CD4-positive, alpha-beta memory T cell (primary cell): ENCODE measurements at regions not wholly inside any gene's neighbourhood (a gene's known extent, or its start where the extent isn't known, plus 50 kb on each side); places are given as distances from the start of the nearest gene placed in this dataset.

Source experiments
- CTCF ChIA-PET: fragments of 350-600 bp; sonication (Branson Sonifier 250); formaldehyde crosslinking; loops from one replicate; lab custom pipeline; 2021; ENCODE audit warnings: inconsistent platforms; ENCODE audit not compliant: partially characterized antibody; lab: Charles Lee
- POLR2A ChIA-PET: fragments of 350-600 bp; sonication (Branson Sonifier 250); formaldehyde crosslinking; loops from one replicate; lab custom pipeline; 2021; ENCODE audit not compliant: partially characterized antibody; lab: Charles Lee
- DNase-seq, 5 donors: peaks; one replicate each; pipeline versions ENCODE4 v3.0.0 to v3.0.0-alpha.2; 2020 to 2022; ENCODE audit warnings: mixed read lengths in 1 of 5
- H3K27ac ChIP-seq: one replicate; pipeline ENCODE4 v1.7.0; 2013; ENCODE audit warnings: low read depth, low read length
- H3K27me3 ChIP-seq: 2 replicates; pipeline ENCODE4 v1.7.0; 2013; ENCODE audit warnings: mild to moderate bottlenecking, low read length, moderate library complexity; ENCODE audit not compliant: insufficient read depth
- H3K36me3 ChIP-seq: 2 replicates; pipeline ENCODE4 v1.7.0; 2013; ENCODE audit warnings: mild to moderate bottlenecking, low read length, moderate library complexity; ENCODE audit not compliant: insufficient read depth
- H3K4me1 ChIP-seq: 2 replicates; pipeline ENCODE4 v1.7.0; 2013; ENCODE audit warnings: mild to moderate bottlenecking, low read length, moderate library complexity; ENCODE audit not compliant: insufficient read depth
- H3K4me3 ChIP-seq, 2 donors: one replicate each; pipeline ENCODE4 v1.7.0; 2013; ENCODE audit warnings: low read length in 2 of 2, mild to moderate bottlenecking in 1 of 2
- H3K9me3 ChIP-seq, 2 donors: one replicate each; pipeline ENCODE4 v1.7.0; 2013; ENCODE audit warnings: low read length in 2 of 2, control low read depth in 1 of 2; ENCODE audit not compliant: control insufficient read depth in 1 of 2
- H3K27ac Mint-ChIP-seq, 7 donors: one replicate each; pipeline ENCODE4 v1.8.0; 2020 to 2021; ENCODE audit warnings: mixed read lengths in 7 of 7, mild to moderate bottlenecking in 6 of 7, inconsistent platforms in 3 of 7, moderate library complexity in 3 of 7
- H3K27me3 Mint-ChIP-seq, 2 donors: one replicate each; pipeline ENCODE4 v1.8.0; 2020 to 2021; ENCODE audit warnings: mixed read lengths in 2 of 2
- H3K36me3 Mint-ChIP-seq, 2 donors: one replicate each; pipeline ENCODE4 v1.8.0; 2020 to 2021; ENCODE audit warnings: mixed read lengths in 2 of 2, inconsistent platforms in 1 of 2, mild to moderate bottlenecking in 1 of 2
- H3K4me1 Mint-ChIP-seq, 4 donors: one replicate each; pipeline ENCODE4 v1.8.0; 2020 to 2021; ENCODE audit warnings: mixed read lengths in 4 of 4, mild to moderate bottlenecking in 1 of 4
- H3K4me3 Mint-ChIP-seq, 8 donors: one replicate each; pipeline ENCODE4 v1.8.0; 2020 to 2021; ENCODE audit warnings: mixed read lengths in 8 of 8, mild to moderate bottlenecking in 7 of 8, moderate library complexity in 6 of 8, inconsistent platforms in 3 of 8
- H3K9me3 Mint-ChIP-seq, 8 donors: one replicate each; pipeline ENCODE4 v1.8.0; 2020 to 2021; ENCODE audit warnings: mixed read lengths in 8 of 8, mild to moderate bottlenecking in 5 of 8, inconsistent platforms in 3 of 8, moderate library complexity in 1 of 8
- intact Hi-C: fragments of 100-400 bp; cut with micrococcal nuclease; formaldehyde crosslinking; loops from one replicate; pipeline ENCODE4 v1.15.1; 2023

DNA sequence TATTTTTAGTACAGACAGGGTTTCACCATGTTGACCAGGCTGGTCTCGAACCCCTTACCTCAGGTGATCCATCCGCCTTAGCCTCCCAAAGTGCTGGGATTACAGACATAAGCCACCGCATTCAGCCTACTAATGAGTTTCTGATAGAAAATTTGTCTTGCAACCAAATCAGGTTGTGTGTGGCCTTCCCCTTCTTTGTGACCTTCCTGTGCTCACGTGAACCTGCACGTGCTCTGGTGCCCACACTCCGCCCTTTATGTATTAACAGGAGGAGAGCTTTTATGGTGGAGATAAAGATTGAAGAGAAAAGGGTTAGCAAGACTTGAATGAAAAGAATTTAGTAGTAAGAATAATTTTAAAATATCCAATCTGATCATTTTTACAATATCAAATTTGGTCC is 343.5 kb upstream of the TMEM132C start:
- H3K36me3 ChIP-seq = no peaks in the 10 kb centered on the region
- Mint-ChIP-seq H3K27ac (no peak overlapping the region), H3K4me1 (no peaks in the 10 kb centered on the region), H3K27me3 (no peaks in the 10 kb centered on the region), H3K9me3 (peaks cover 0 to 4% (median under 1%) of the 10 kb centered on the region in 8 donors), H3K36me3 (no peaks in the 10 kb centered on the region), H3K4me3 (no peak overlapping the region)
- H3K4me3 ChIP-seq = no peak overlapping the region
- H3K4me1 ChIP-seq = no peaks in the 10 kb centered on the region
- CTCF ChIA-PET = no interaction called here
- no peaks in the 10 kb centered on the region for H3K27me3 ChIP-seq
- DNase-seq = no peak
- no peaks in the 10 kb centered on the region for H3K9me3 ChIP-seq
- no peak overlapping the region for H3K27ac ChIP-seq
- POLR2A ChIA-PET = no interaction called here
- intact Hi-C loops = no loop called here

GRCh38 chr12:127925971-127926370 is 341.0 kb upstream of the TMEM132C start:
- Histone ChIP-seq H3K27me3 (no peaks in the 10 kb centered on the region), H3K27ac (no peak overlapping the region), H3K4me1 (no peaks in the 10 kb centered on the region), H3K36me3 (no peaks in the 10 kb centered on the region), H3K4me3 (no peak overlapping the region), H3K9me3 (no peaks in the 10 kb centered on the region)
- POLR2A ChIA-PET = no interaction called here
- no peak for DNase-seq
- Mint-ChIP-seq H3K36me3 (no peaks in the 10 kb centered on the region), H3K27me3 (no peaks in the 10 kb centered on the region), H3K9me3 (peaks cover 0 to 5% (median under 1%) of the 10 kb centered on the region in 8 donors), H3K4me1 (no peaks in the 10 kb centered on the region), H3K4me3 (no peak overlapping the region), H3K27ac (no peak overlapping the region)
- CTCF ChIA-PET = no interaction called here
- intact Hi-C loops = no loop called here

DNA sequence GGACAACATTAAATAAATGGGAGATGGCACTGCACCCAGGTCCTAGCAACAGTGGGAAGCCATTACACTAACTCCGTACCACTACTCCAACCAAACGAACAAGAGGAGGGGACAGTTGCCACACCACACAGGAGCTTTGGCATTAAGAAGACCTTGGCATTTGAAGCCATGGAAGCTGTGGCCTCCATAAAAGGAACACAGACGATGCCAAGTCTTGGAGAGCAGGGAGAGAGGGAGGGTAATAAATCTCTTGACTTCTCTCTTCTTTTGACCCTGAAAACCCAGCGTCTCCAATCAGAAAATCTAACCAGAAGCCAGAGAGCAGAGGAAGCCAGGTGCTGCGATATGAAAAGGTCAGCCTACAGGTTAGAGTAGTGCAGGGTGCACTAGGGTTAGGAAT is 338.8 kb upstream of the TMEM132C start:
- CTCF ChIA-PET = no interaction called here
- Mint-ChIP-seq H3K36me3 (no peaks in the 10 kb centered on the region), H3K9me3 (peaks cover 0 to 5% (median 1%) of the 10 kb centered on the region in 8 donors), H3K4me3 (no peak overlapping the region), H3K4me1 (no peaks in the 10 kb centered on the region), H3K27ac (no peak overlapping the region), H3K27me3 (no peaks in the 10 kb centered on the region)
- no peaks in the 10 kb centered on the region for H3K27me3 ChIP-seq
- H3K36me3 ChIP-seq = no peaks in the 10 kb centered on the region
- intact Hi-C loops = no loop called here
- no peak overlapping the region for H3K4me3 ChIP-seq
- H3K4me1 ChIP-seq = no peaks in the 10 kb centered on the region
- H3K9me3 ChIP-seq = no peaks in the 10 kb centered on the region
- POLR2A ChIA-PET = no interaction called here
- no peak for DNase-seq
- H3K27ac ChIP-seq = no peak overlapping the region

- Mint-ChIP-seq H3K4me1 (no peaks in the 10 kb centered on the region), H3K27ac (no peak overlapping the region), H3K9me3 (peaks cover 0 to 5% (median 1%) of the 10 kb centered on the region in 8 donors), H3K4me3 (peak overlapping the region in 1 of 8 donors; percentile 46), H3K36me3 (no peaks in the 10 kb centered on the region), H3K27me3 (no peaks in the 10 kb centered on the region)
- no peaks in the 10 kb centered on the region for H3K36me3 ChIP-seq
- DNase-seq = no peak
- H3K4me1 ChIP-seq = no peaks in the 10 kb centered on the region
- intact Hi-C loops = no loop called here
- no peak overlapping the region for H3K27ac ChIP-seq
- ChIA-PET CTCF (no interaction called here), POLR2A (no interaction called here)
- no peaks in the 10 kb centered on the region for H3K9me3 ChIP-seq
- no peak overlapping the region for H3K4me3 ChIP-seq
- no peaks in the 10 kb centered on the region for H3K27me3 ChIP-seq
Observed at GRCh38 chr12:127928615-127929571, 338.1 kb upstream of the TMEM132C start.

DNA sequence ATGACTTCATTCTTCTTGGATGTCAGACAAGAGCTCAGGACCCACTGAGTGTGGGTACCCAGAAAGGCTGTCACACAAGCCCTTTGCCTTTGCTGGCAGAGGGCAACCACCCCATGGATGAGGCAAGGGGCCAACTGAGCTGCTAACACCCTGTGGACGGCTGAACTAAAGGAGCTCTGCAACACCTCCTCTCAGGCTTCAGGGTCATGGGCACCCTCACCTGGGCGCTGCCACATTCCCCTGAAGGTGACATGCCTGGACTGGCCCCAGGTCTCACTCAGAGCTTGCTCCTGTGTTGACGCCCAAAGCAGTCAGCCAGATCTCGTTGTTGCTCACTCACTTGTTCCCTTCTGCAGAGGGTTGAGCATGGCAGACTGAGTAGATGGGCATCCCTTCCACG is 336.8 kb upstream of the TMEM132C start:
- H3K27me3 Mint-ChIP-seq = no peaks in the 10 kb centered on the region
- H3K27ac Mint-ChIP-seq = no peak overlapping the region
- no peak overlapping the region for H3K4me3 Mint-ChIP-seq

DNA sequence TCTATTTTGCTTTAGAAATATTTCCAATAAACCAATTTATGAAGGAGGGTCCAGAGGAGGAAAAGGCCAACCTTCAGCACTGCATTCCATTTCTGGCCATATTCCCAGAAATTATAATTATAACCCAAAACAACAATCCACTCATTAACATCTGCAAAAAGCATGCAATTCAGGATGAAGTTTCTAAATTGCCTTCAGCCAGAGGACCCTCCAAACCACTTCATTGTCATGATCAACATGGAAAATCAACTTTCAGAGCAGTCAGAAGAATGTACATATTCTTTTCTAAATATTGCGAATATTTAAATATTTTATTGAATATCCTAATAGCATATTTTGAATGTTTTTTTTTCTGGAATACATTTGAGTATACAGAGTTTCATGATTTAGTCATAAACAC is 332.6 kb upstream of the TMEM132C start:
- Histone ChIP-seq H3K27me3 (no peaks in the 10 kb centered on the region), H3K4me1 (no peaks in the 10 kb centered on the region), H3K9me3 (no peaks in the 10 kb centered on the region), H3K36me3 (no peaks in the 10 kb centered on the region), H3K27ac (no peak overlapping the region), H3K4me3 (no peak overlapping the region)
- Mint-ChIP-seq H3K27me3 (no peaks in the 10 kb centered on the region), H3K9me3 (peaks cover 0 to 8% (median 2%) of the 10 kb centered on the region in 8 donors), H3K4me3 (no peak overlapping the region), H3K36me3 (no peaks in the 10 kb centered on the region), H3K27ac (no peak overlapping the region), H3K4me1 (no peaks in the 10 kb centered on the region)
- DNase-seq = no peak
- ChIA-PET POLR2A (no interaction called here), CTCF (no interaction called here)
- intact Hi-C loops = no loop called here

More for the DNA sequence above, 336.8 kb upstream of the TMEM132C start:
- Mint-ChIP-seq H3K4me1 (no peaks in the 10 kb centered on the region), H3K36me3 (no peaks in the 10 kb centered on the region), H3K9me3 (peaks cover 0 to 5% (median under 1%) of the 10 kb centered on the region in 8 donors)
- ChIA-PET POLR2A (no interaction called here), CTCF (no interaction called here)
- intact Hi-C loops = no loop called here
- no peaks in the 10 kb centered on the region for H3K4me1 ChIP-seq
- H3K27me3 ChIP-seq = no peaks in the 10 kb centered on the region
- no peak overlapping the region for H3K4me3 ChIP-seq
- DNase-seq = no peak
- H3K9me3 ChIP-seq = no peaks in the 10 kb centered on the region
- no peaks in the 10 kb centered on the region for H3K36me3 ChIP-seq
- H3K27ac ChIP-seq = no peak overlapping the region

DNA sequence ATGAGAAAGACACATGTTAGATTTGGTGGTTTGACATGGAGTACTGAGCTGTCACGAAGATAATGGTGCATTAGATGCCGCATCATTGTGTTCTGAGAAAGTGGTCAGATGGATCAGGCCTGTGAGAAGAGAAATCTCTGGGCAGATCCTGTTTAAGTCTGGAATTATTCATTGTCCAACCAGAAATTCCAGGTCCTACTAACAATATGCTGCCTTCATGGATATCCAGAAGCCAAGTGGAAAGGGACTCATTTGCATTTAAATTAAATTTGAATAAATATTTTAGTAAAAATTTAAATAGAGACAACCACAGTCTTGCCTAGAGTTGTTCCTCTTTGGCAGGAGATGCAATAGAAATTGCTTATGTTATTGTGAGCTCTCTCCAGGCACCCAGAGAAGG is 330.5 kb upstream of the TMEM132C start:
- H3K4me3 Mint-ChIP-seq = no peak overlapping the region
- peaks cover 0 to 8% (median 2%) of the 10 kb centered on the region in 8 donors for H3K9me3 Mint-ChIP-seq
- H3K27me3 Mint-ChIP-seq = no peaks in the 10 kb centered on the region
- ChIA-PET POLR2A (no interaction called here), CTCF (no interaction called here)
- H3K27ac ChIP-seq = no peak overlapping the region
- no peaks in the 10 kb centered on the region for H3K27me3 ChIP-seq
- H3K4me3 ChIP-seq = no peak overlapping the region
- H3K9me3 ChIP-seq = no peaks in the 10 kb centered on the region
- DNase-seq = no peak
- no peak overlapping the region for H3K27ac Mint-ChIP-seq
- H3K4me1 Mint-ChIP-seq = no peaks in the 10 kb centered on the region
- H3K36me3 ChIP-seq = no peaks in the 10 kb centered on the region
- no peaks in the 10 kb centered on the region for H3K36me3 Mint-ChIP-seq
- no peaks in the 10 kb centered on the region for H3K4me1 ChIP-seq
- intact Hi-C loops = no loop called here
